Smooth muscle cell (in vitro differentiated cells): ENCODE measurements at regions not wholly inside any gene's neighbourhood (a gene's known extent, or its start where the extent isn't known, plus 50 kb on each side); places are given as distances from the start of the nearest gene placed in this dataset.
"Not testable (repeated sequence)": the region's sequence is repeated elsewhere in the genome, so short reads cannot be mapped to it uniquely, and the experiment has no call there.

ENCODE experiments used
- DNase-seq: peaks from one replicate; lab custom pipeline; 2025; ENCODE audit not compliant: unreplicated experiment; lab: John Stamatoyannopoulos, UW
- H2AFZ ChIP-seq: fragments of 200-600 bp; sonication (generic); 2 replicates; pipeline ENCODE4 v1.6.0; 2016; ENCODE audit warnings: antibody characterized with exemption, low read depth, mild to moderate bottlenecking
- H3F3A ChIP-seq: fragments of 200-600 bp; sonication (generic); 2 replicates; pipeline ENCODE4 v1.6.0; 2017; ENCODE audit warnings: antibody characterized with exemption, low read depth
- H3K27ac ChIP-seq: fragments of 200-600 bp; sonication (generic); 2 replicates; pipeline ENCODE4 v1.5.1; 2016; ENCODE audit warnings: low read depth, mild to moderate bottlenecking
- H3K27me3 ChIP-seq: fragments of 200-600 bp; sonication (generic); 2 replicates; pipeline ENCODE4 v1.6.1; 2016; ENCODE audit warnings: low read depth, mild to moderate bottlenecking
- H3K36me3 ChIP-seq: fragments of 200-600 bp; sonication (generic); 2 replicates; pipeline ENCODE4 v1.5.1; 2016; ENCODE audit warnings: low read depth
- H3K4me1 ChIP-seq: fragments of 200-600 bp; sonication (generic); 2 replicates; pipeline ENCODE4 v1.5.1; 2016; ENCODE audit warnings: low read depth
- H3K4me2 ChIP-seq: fragments of 200-600 bp; sonication (generic); 2 replicates; pipeline ENCODE4 v1.6.0; 2016; ENCODE audit warnings: mild to moderate bottlenecking
- H3K4me3 ChIP-seq: fragments of 200-600 bp; sonication (generic); 2 replicates; pipeline ENCODE4 v1.5.1; 2016; ENCODE audit warnings: mild to moderate bottlenecking
- H3K79me2 ChIP-seq: fragments of 200-600 bp; sonication (generic); 2 replicates; pipeline ENCODE4 v1.6.0; 2016; ENCODE audit warnings: low read depth, mild to moderate bottlenecking
- H3K9ac ChIP-seq: fragments of 200-600 bp; sonication (generic); 2 replicates; pipeline ENCODE4 v1.6.0; 2016; ENCODE audit warnings: low read depth
- H3K9me3 ChIP-seq: fragments of 200-600 bp; sonication (generic); replicated peaks from 2 replicates; pipeline ENCODE4 v1.5.1; 2016; ENCODE audit warnings: low read depth
- H4K20me1 ChIP-seq: fragments of 200-600 bp; sonication (generic); 2 replicates; pipeline ENCODE4 v1.6.0; 2016; ENCODE audit warnings: low read depth
- WGBS: methylation state at CpG from one replicate; pipeline ENCODE4 v1.1.7; 2016; ENCODE audit warnings: low lambda C conversion rate; 5-methylcytosine and 5-hydroxymethylcytosine counted together
- TF ChIP-seq, protein P1 (sequence below): fragments of 200-600 bp; sonication (generic); IDR thresholded peaks from 2 replicates; pipeline ENCODE4 v1.5.1; 2017; ENCODE audit warnings: borderline replicate concordance, mild to moderate bottlenecking, antibody characterized with exemption; ENCODE audit not compliant: insufficient read depth, poor library complexity, severe bottlenecking

DNA sequence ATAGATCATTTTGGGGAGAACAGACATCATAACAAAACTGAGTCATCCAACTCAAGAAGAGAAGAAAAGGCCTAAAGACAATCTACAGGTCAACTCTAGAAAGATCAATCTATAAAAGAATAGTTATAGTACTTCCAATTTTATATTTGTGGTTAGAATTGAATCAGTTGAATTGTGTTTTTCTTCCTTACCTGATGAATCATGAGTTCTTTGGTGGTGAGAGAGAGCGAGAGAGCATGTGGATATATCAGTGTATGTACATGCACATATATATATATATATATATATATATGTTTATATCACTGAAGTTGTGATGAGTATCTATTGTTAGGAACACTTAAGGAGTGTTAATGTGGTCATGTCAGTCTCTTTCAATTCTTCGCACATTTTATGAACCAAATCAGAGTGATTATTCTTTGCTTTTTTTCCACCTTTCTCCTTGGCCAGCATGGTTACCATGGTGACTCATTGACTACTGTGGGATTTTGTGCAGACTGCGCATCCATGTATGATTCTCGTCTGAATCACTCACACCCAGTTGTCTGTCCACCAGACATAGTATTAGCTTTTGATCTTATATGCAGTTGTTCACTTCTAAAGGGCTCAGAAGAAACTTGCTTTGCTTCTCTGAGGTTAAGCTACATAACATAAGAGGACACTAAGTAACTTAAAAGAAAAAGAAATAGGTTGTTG lies 90.4 kb upstream of the RAB40AL start:
- peak overlapping the region; percentile 43 for H3K9ac ChIP-seq
- H3K27ac ChIP-seq, result peak overlapping the region; percentile 83
- no peaks in the 10 kb centered on the region for H3K36me3 ChIP-seq
- no peak for DNase-seq
- H3K79me2 ChIP-seq, result no peaks in the 10 kb centered on the region
- H4K20me1 ChIP-seq, result no peaks in the 10 kb centered on the region
- no peaks in the 10 kb centered on the region for H3F3A ChIP-seq
- H3K4me2 ChIP-seq, result no peak overlapping the region
- no peak overlapping the region for H2AFZ ChIP-seq
- H3K4me3 ChIP-seq, result no peak overlapping the region
- TF ChIP-seq, protein P1, sequence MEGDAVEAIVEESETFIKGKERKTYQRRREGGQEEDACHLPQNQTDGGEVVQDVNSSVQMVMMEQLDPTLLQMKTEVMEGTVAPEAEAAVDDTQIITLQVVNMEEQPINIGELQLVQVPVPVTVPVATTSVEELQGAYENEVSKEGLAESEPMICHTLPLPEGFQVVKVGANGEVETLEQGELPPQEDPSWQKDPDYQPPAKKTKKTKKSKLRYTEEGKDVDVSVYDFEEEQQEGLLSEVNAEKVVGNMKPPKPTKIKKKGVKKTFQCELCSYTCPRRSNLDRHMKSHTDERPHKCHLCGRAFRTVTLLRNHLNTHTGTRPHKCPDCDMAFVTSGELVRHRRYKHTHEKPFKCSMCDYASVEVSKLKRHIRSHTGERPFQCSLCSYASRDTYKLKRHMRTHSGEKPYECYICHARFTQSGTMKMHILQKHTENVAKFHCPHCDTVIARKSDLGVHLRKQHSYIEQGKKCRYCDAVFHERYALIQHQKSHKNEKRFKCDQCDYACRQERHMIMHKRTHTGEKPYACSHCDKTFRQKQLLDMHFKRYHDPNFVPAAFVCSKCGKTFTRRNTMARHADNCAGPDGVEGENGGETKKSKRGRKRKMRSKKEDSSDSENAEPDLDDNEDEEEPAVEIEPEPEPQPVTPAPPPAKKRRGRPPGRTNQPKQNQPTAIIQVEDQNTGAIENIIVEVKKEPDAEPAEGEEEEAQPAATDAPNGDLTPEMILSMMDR, result no peak
- H3K9me3 ChIP-seq, result no peaks in the 10 kb centered on the region
- 71% methylated on average over 4 of the region's 4 CpGs for WGBS
- no peaks in the 10 kb centered on the region for H3K27me3 ChIP-seq
- H3K4me1 ChIP-seq, result no peaks in the 10 kb centered on the region

DNA sequence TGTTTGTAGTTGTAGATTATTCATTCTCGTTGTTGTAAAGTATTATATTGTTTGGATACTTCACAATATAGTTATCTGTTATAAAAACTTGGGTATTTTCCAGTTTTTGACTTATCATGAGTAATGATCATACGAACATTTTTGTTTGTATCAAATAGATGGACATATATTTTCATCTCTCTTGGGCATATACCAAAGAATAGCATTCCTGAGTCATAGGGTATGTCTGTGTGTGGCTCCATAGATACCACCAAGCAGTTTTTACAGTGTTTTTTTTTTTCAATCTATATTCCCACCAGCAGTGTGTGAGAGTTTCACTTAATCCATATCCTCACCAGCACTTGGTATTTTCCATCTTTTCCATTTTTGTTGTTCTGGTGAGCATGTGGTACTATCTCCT lies 89.7 kb upstream of the RAB40AL start:
- Histone ChIP-seq H2AFZ (no peak overlapping the region), H3K9ac (peak overlapping the region; percentile 43), H3K27ac (peak overlapping the region; percentile 83), H3K79me2 (no peaks in the 10 kb centered on the region), H3K27me3 (no peaks in the 10 kb centered on the region), H3K4me1 (no peaks in the 10 kb centered on the region), H3F3A (no peaks in the 10 kb centered on the region), H3K9me3 (no peaks in the 10 kb centered on the region), H3K36me3 (no peaks in the 10 kb centered on the region), H3K4me3 (no peak overlapping the region), H3K4me2 (no peak overlapping the region), H4K20me1 (no peaks in the 10 kb centered on the region)
- TF ChIP-seq, protein P1, result no peak
- 50% methylated on average over 2 of the region's 2 CpGs for WGBS
- no peak for DNase-seq

DNA sequence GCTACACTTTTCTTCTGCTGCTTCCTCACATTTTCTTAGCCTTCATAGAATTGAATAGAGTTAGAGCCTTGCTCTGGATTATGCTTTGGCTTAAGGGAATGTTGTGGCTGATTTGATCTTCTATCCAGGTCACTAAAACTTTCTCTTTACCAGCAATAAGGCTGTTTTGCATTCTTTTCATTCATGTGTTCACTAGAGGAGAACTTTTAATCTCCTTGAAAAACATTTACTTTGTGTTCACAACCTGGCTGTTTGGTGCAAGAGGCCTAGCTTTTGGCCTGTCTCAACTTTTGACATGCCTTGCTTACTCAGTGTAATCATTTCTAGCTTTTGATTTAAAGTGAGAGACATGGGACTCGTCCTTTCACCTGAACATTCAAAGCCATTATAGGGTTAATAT lies 87.7 kb upstream of the RAB40AL start:
- TF ChIP-seq, protein P1, result no peak

DNA sequence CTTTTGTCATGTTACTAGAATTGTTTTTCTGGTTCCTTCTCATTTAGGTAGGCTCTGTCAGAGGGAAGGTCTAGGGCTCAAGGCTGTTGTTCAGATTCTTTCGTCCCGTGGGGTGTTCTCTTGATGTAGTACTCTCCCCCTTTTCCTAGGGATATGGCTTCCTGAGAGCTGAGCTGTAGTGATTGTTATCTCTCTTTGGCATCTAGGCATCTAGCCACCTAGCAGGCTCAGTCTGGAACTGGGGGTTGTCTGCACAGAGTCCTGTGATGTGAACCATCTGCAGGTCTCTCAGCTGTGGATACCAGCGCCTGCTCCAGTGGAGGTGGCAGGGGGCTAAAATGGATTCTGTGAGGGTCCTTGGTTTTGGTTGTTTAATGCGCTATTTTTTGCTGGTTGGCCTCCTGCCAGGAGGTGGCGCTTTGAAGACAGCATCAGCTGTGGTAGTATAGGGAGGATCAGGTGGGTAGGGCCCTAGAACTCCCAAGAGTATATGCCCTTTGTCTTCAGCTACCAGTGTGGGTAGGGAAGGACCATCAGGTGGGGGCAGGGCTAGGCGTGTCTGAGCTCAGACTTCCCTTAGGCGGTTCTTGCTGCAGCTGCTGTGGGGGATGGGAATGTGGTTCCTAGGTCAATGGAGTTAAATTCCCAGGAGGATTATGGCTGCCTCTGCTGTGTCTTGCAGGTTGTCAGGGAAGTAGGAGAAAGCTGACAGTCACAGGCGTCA lies 78.1 kb upstream of the RAB40AL start:
- H3K4me2 ChIP-seq, H3K79me2 ChIP-seq, H3K9me3 ChIP-seq, H3K27me3 ChIP-seq, H3K9ac ChIP-seq, H4K20me1 ChIP-seq, H3K4me1 ChIP-seq, H3K27ac ChIP-seq, DNase-seq, H2AFZ ChIP-seq, H3F3A ChIP-seq, H3K4me3 ChIP-seq, H3K36me3 ChIP-seq: not testable (repeated sequence)
- WGBS, result 77% methylated on average over 8 of the region's 8 CpGs

More for the DNA sequence above, 87.7 kb upstream of the RAB40AL start:
- Histone ChIP-seq H3K9ac (no peak overlapping the region), H3K4me2 (no peak overlapping the region), H3K27ac (no peak overlapping the region), H3K4me3 (no peak overlapping the region), H3K79me2 (no peaks in the 10 kb centered on the region), H3F3A (no peaks in the 10 kb centered on the region), H4K20me1 (no peaks in the 10 kb centered on the region), H2AFZ (no peak overlapping the region), H3K36me3 (no peaks in the 10 kb centered on the region), H3K4me1 (no peaks in the 10 kb centered on the region), H3K9me3 (no peaks in the 10 kb centered on the region), H3K27me3 (no peaks in the 10 kb centered on the region)
- 84% methylated on average over 1 of the region's 1 CpG for WGBS
- no peak for DNase-seq
